Neural cell (in vitro differentiated cells): ENCODE measurements at regions not wholly inside any gene's neighbourhood (a gene's known extent, or its start where the extent isn't known, plus 50 kb on each side); places are given as distances from the start of the nearest gene placed in this dataset.

Experiments
- CTCF ChIP-seq: fragments of 450-650 bp; IDR thresholded peaks from 2 replicates; pipeline ENCODE4 v1.5.1; 2014; ENCODE audit warnings: antibody characterized with exemption, mild to moderate bottlenecking, moderate library complexity; ENCODE audit not compliant: poor library complexity, severe bottlenecking
- EP300 ChIP-seq: fragments of 450-650 bp; conservative IDR thresholded peaks from 2 replicates; pipeline ENCODE4 v1.6.1; 2014; ENCODE audit warnings: antibody characterized with exemption, mild to moderate bottlenecking, moderate library complexity; ENCODE audit not compliant: poor library complexity, severe bottlenecking
- EZH2 ChIP-seq: fragments of 200-600, 300-800 bp; shearing (Covaris generic), sonication (generic); IDR thresholded peaks from 2 replicates; pipeline ENCODE4 v1.6.1; 2014; ENCODE audit warnings: antibody characterized with exemption, low read length, borderline replicate concordance, mild to moderate bottlenecking; ENCODE audit not compliant: insufficient read depth, poor library complexity, severe bottlenecking
- MXI1 ChIP-seq: fragments of 450-650 bp; conservative IDR thresholded peaks from 2 replicates; pipeline ENCODE4 v1.6.1; 2014; ENCODE audit warnings: antibody characterized with exemption, mild to moderate bottlenecking; ENCODE audit not compliant: poor library complexity, severe bottlenecking
- POLR2AphosphoS5 ChIP-seq: IDR thresholded peaks from 2 replicates; pipeline ENCODE4 v1.6.1; 2012
- RAD21 ChIP-seq: fragments of 450-650 bp; conservative IDR thresholded peaks from 2 replicates; pipeline ENCODE4 v1.6.1; 2014; ENCODE audit warnings: antibody characterized with exemption, mild to moderate bottlenecking, moderate library complexity
- SMC3 ChIP-seq: fragments of 450-650 bp; conservative IDR thresholded peaks from 2 replicates; pipeline ENCODE4 v1.6.1; 2014; ENCODE audit warnings: antibody characterized with exemption, mild to moderate bottlenecking, moderate library complexity; ENCODE audit not compliant: poor library complexity
- TAF1 ChIP-seq: IDR thresholded peaks from 2 replicates; pipeline ENCODE4 v1.6.1; 2012; ENCODE audit warnings: low read depth

- TF ChIP-seq POLR2AphosphoS5 (no peak), CTCF (no peak), TAF1 (no peak), SMC3 (no peak), RAD21 (no peak), MXI1 (no peak), EZH2 (no peak), EP300 (no peak)
Measured at GRCh38 chr20:57959018-57959417, 249.2 kb upstream of the PMEPA1 start.
